Left lung (tissue), 4 donors: ENCODE measurements at regions not wholly inside any gene's neighbourhood (a gene's known extent, or its start where the extent isn't known, plus 50 kb on each side); places are given as distances from the start of the nearest gene placed in this dataset.

Experiments
- ATAC-seq: fragments of 200-7000 bp; cut with Tn5 transposase; one replicate; pipeline ENCODE4 v1.9.1; 2020; ENCODE audit warnings: moderate library complexity
- DNase-seq, 4 donors: peaks; one replicate each; pipeline ENCODE4 v3.0.0-alpha.2; 2013 to 2020
- H3K27ac ChIP-seq, 2 donors: fragments of 200-600 bp; sonication (generic) in 1 of 2; one replicate each; pipeline versions ENCODE4 v1.5.0 to v1.8.0; 2020 to 2021
- H3K27me3 ChIP-seq, 2 donors: fragments of 200-600 bp; sonication (generic) in 1 of 2; one replicate each; pipeline versions ENCODE4 v1.5.0 to v1.8.0; 2020 to 2021
- H3K36me3 ChIP-seq, 2 donors: fragments of 200-600 bp; sonication (generic) in 1 of 2; one replicate each; pipeline versions ENCODE4 v1.5.0 to v1.8.0; 2020 to 2021
- H3K4me1 ChIP-seq, 2 donors: fragments of 200-600 bp; one replicate each; pipeline ENCODE4 v1.8.0; 2021
- H3K4me3 ChIP-seq, 2 donors: fragments of 200-600 bp; sonication (generic) in 1 of 2; one replicate each; pipeline versions ENCODE4 v1.5.0 to v1.8.0; 2020 to 2021; ENCODE audit warnings: mild to moderate bottlenecking in 1 of 2
- H3K9me3 ChIP-seq, 2 donors: fragments of 200-600 bp; sonication (generic) in 1 of 2; one replicate each; pipeline versions ENCODE4 v1.5.0 to v1.8.0; 2020 to 2021
- intact Hi-C, 2 donors: fragments of 100-400 bp; cut with DNase I; formaldehyde crosslinking; loops; one replicate each; pipeline versions ENCODE4 v1.11.2 to v1.14.2; 2022
- TF ChIP-seq, protein P1 (sequence below), 2 donors: fragments of 200-600 bp; sonication (generic) in 1 of 2; IDR thresholded peaks; one replicate each; pipeline versions ENCODE4 v1.5.0 to v1.8.0; 2021; ENCODE audit warnings: antibody characterized with exemption in 2 of 2
- donor health status: DM: no; HTN: yes; CAD: no.
- donor health status: DM: no; HTN: no; CAD: no.

DNA sequence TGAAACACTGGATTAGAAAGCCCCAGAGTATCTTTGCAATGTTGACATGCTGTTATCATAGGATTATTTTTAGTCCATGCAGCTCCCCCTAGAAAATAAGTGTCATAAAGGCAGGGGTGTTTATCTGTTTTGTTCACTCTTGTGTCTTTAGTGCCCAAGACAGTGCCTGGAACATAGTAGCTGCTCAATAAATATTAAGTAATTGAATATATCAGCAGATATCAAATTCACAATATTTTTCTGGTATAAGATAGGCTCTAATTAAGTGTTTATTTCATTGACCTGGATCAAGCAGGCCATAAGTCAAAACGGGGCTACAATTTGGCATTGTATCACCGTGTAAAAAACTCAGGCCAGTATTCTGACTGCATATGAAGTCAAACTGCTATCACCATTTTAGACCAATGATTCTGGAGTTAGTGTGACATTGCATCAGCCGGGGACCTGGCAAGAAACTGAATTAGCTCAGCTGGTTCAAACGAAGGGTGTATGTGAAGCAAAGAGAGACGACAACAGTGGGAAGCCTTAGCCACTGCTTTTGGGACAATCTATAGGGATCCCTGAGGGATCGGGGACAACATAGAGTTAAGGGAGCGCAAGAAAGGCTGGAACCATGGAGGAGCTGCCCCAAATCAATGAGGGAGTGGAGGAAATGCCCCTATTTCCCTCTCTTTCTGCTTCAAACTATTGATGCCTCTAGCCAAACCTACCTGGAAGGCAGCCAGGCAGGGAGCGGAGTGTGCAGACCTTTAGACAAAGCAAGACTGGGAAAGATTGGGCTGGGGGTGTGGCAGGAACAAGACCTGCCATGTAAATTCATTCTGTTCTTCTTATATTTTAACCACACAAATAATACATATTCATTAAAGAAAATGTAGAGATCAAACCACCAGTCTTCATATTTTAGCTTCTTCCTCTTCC is 112.2 kb downstream of the PLEKHG1 start:
- H3K27ac ChIP-seq, result peak overlapping the region; percentile 3 to 33
- TF ChIP-seq, protein P1, sequence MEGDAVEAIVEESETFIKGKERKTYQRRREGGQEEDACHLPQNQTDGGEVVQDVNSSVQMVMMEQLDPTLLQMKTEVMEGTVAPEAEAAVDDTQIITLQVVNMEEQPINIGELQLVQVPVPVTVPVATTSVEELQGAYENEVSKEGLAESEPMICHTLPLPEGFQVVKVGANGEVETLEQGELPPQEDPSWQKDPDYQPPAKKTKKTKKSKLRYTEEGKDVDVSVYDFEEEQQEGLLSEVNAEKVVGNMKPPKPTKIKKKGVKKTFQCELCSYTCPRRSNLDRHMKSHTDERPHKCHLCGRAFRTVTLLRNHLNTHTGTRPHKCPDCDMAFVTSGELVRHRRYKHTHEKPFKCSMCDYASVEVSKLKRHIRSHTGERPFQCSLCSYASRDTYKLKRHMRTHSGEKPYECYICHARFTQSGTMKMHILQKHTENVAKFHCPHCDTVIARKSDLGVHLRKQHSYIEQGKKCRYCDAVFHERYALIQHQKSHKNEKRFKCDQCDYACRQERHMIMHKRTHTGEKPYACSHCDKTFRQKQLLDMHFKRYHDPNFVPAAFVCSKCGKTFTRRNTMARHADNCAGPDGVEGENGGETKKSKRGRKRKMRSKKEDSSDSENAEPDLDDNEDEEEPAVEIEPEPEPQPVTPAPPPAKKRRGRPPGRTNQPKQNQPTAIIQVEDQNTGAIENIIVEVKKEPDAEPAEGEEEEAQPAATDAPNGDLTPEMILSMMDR (IDR thresholded peaks at IDR 0.05), result no peak
- peak; percentile 30 for ATAC-seq

DNA sequence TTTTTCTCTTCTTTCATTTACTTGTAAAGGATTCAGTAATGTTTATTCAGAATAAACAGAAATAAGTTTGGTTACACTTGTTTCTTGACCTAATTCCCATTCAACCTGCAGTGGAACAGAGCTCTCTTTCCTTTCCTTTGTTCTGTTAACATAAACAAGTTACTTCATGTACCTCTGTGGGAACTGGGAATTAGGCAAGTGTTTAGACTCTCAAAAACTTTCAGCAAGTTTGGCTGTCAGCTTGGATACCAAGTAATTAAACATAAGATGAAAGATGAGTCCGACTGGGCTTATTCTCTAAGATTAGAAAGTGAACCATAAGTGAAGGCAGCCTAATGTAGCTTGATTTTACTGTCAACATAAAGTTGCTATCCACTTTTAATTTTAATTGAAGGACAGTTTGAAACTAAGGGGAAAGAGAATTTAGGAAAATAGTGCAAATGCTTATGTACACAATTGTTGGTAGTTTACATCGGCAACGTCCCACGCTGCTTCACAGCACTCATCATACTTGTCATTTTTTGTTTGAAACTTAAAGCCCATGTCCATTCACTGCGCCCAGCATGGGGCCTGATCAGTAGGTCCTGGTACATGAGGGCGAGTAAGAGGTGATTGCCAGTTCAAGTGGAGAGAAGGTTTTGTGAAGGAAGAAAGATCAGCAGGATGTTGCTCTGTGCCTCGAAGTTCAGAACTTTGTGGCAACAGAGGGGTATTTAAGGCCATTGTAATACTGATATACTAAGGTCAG is 113.0 kb downstream of the PLEKHG1 start:
- intact Hi-C loops, result no loop called here
- Histone ChIP-seq H3K4me1 (peaks cover 4 to 8% of the 10 kb centered on the region in 2 donors), H3K9me3 (no peaks in the 10 kb centered on the region), H3K36me3 (no peaks in the 10 kb centered on the region), H3K27ac (peak overlapping the region; percentile 3 to 33), H3K27me3 (no peaks in the 10 kb centered on the region), H3K4me3 (no peak overlapping the region)
- DNase-seq, result no peak
- TF ChIP-seq, protein P1 (IDR thresholded peaks at IDR 0.05), result no peak
- peak; percentile 15 for ATAC-seq

More for the DNA sequence above, 112.2 kb downstream of the PLEKHG1 start:
- Histone ChIP-seq H3K9me3 (no peaks in the 10 kb centered on the region), H3K4me3 (no peak overlapping the region), H3K4me1 (peaks cover 4 to 13% of the 10 kb centered on the region in 2 donors), H3K27me3 (no peaks in the 10 kb centered on the region), H3K36me3 (no peaks in the 10 kb centered on the region)
- intact Hi-C loops, result no loop called here
- peak in 1 of 4 donors; percentile 62 for DNase-seq

DNA sequence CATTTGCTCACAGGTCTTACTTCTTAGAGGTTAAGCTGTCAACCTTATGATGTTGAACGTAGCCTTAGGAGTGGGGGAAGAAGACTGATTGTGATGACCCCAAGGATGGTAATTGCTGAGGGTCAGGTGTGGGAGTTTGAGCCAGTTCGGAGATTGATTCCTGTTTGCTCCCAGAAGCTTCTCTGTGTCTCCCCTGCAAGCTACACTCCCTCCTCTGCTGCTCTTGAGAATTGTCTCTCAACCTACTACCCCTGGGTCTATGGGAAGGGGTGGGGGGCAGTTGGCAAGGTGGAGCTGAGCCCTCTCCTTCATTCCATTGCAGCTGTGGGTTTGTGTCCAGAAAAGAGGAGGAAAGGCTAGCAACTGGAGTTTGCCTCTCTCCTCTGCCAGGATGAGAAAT is 113.8 kb downstream of the PLEKHG1 start:
- intact Hi-C loops, result no loop called here
- no peak for ATAC-seq
- no peak overlapping the region for H3K27ac ChIP-seq

DNA sequence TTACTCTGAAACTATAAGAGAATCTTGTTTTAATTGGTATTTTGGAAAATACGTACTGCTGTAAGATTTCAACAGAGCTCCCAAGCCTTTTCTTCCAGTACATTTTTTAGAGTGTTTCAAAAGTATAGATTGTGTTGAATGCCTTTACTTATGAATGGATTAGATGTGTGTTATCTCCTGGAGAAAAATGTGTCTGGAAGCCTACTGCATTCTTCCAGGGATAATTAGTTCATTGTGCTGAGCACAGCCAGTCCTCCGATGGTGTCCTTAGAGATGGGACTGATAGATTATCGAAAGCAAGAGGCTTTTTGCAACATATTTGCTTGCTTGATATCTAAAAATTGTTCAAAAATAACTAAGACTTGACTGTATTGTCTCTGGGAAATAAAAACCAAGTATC is 114.2 kb downstream of the PLEKHG1 start:
- TF ChIP-seq, protein P1 (IDR thresholded peaks at IDR 0.05), result no peak
- DNase-seq (no peak), ATAC-seq (no peak)
- no peak overlapping the region for H3K27ac ChIP-seq
- no peaks in the 10 kb centered on the region for H3K27me3 ChIP-seq
- H3K36me3 ChIP-seq, result no peaks in the 10 kb centered on the region
- H3K9me3 ChIP-seq, result no peaks in the 10 kb centered on the region
- intact Hi-C loops, result no loop called here
- no peak overlapping the region for H3K4me3 ChIP-seq
- H3K4me1 ChIP-seq, result peaks cover 0 to 4% of the 10 kb centered on the region in 2 donors

More for the DNA sequence above, 113.8 kb downstream of the PLEKHG1 start:
- no peak for DNase-seq
- Histone ChIP-seq H3K4me3 (no peak overlapping the region), H3K4me1 (peaks cover under 1 to 4% of the 10 kb centered on the region in 2 donors), H3K36me3 (no peaks in the 10 kb centered on the region), H3K27me3 (no peaks in the 10 kb centered on the region), H3K9me3 (no peaks in the 10 kb centered on the region)
- TF ChIP-seq, protein P1 (IDR thresholded peaks at IDR 0.05), result no peak

DNA sequence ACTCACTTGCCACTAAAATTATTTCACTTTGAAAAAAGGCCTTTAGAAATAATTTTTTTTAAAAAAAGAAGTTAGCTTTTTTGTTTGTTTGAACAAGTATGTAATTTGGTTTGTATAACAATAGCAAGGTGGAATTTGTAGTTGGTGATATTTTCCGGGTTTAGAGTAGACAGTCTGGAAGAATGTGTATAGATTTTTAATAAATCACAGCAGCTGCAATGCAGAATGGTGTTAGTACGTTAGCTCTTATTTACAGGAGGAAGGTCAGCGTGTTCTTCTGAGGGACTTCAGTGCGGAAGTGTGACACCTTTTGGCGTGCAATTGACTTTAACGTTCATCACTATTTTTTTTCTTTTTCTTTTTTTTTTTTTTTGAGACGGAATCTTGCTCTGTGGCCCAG is 115.4 kb downstream of the PLEKHG1 start:
- intact Hi-C loops, result no loop called here
- H3K4me3 ChIP-seq, result no peak overlapping the region
- TF ChIP-seq, protein P1 (IDR thresholded peaks at IDR 0.05), result no peak
- H3K27ac ChIP-seq, result no peak overlapping the region
- no peak for ATAC-seq
- H3K27me3 ChIP-seq, result no peaks in the 10 kb centered on the region
- no peaks in the 10 kb centered on the region for H3K9me3 ChIP-seq
- H3K36me3 ChIP-seq, result no peaks in the 10 kb centered on the region
- peaks cover 0 to 12% of the 10 kb centered on the region in 2 donors for H3K4me1 ChIP-seq
- DNase-seq, result no peak
